Upper lobe of left lung (tissue), 4 donors: ENCODE measurements at regions not wholly inside any gene's neighbourhood (a gene's known extent, or its start where the extent isn't known, plus 50 kb on each side); places are given as distances from the start of the nearest gene placed in this dataset.

Source experiments
- CTCF ChIP-seq, 6 experiments: fragments of 450-650 bp in 4 of 6; fragments of 200-600 bp in 2 of 6; sonication (generic) in 2 of 6; IDR thresholded peaks; one replicate each; pipeline ENCODE4 v1.5.1; 2016 to 2019; ENCODE audit warnings: antibody characterized with exemption in 6 of 6
- POLR2A ChIP-seq, 4 donors: fragments of 450-650 bp; IDR thresholded peaks; one replicate each; pipeline ENCODE4 v1.5.1; 2016 to 2017; ENCODE audit warnings: antibody characterized with exemption in 4 of 4, mild to moderate bottlenecking in 2 of 4
- POLR2AphosphoS5 ChIP-seq, 2 donors: sonication (generic); formaldehyde crosslinking; IDR thresholded peaks; one replicate each; pipeline ENCODE4 v1.5.1; 2017; ENCODE audit warnings: antibody characterized with exemption in 2 of 2

DNA sequence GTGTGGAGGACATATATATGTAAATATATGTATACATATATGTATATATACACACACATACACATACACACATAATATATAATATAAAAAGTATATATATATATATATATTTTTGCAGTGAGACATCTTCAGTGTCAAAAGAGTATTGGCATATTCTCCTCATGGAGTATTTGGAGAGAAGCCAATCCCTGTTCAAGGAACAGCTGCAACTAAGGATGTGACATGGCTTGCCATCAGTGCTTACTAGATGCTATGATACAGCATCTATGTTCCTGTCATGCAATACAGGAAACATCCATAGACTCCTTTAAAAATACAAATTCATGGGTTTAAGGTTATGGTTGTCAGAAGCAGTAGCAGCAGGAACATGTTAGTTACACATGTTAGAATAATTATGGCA lies 632.0 kb upstream of the AMELY start:
- TF ChIP-seq CTCF (IDR thresholded peaks at IDR 0.05), result no peak
- TF ChIP-seq POLR2AphosphoS5 (IDR thresholded peaks at IDR 0.05), result no peak
- no peak for TF ChIP-seq POLR2A (IDR thresholded peaks at IDR 0.05)
